DMS153 treated with DMSO at 0.1 percent for 48 hours (cell line): ENCODE measurements at regions not wholly inside any gene's neighbourhood (a gene's known extent, or its start where the extent isn't known, plus 50 kb on each side); places are given as distances from the start of the nearest gene placed in this dataset.

Experiments
- DNase-seq: peaks from one replicate; lab custom pipeline; 2025; ENCODE audit not compliant: unreplicated experiment; lab: John Stamatoyannopoulos, UW

DNA sequence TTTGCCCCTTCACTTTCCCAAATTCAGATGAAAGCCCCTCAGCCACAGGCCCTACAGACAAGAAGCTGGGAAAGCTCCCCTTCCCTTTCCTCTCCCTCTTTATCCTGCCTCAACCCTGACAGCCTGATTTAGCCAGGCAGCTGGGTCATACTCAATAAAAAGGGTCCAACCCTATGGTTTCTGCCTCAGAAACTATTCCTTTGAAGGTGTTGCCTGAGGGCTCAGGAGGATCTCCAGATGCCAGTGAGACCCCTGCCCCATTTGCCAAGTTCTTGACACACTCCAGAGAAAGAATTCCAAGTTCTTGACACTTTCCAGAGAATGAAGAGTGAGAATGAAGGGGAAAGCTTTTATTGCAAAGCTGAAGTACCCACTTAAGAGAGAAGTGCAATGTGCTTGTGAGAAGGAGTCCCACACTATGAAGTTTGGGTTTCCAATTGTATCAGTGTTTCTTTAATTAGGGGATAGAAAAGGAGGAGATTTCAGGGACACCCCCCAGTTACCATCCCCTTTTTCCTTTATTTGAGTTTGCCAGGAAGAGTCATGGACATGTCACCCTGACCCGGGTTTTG is 576.2 kb downstream of the METTL4 start:
- no peak for DNase-seq

DNA sequence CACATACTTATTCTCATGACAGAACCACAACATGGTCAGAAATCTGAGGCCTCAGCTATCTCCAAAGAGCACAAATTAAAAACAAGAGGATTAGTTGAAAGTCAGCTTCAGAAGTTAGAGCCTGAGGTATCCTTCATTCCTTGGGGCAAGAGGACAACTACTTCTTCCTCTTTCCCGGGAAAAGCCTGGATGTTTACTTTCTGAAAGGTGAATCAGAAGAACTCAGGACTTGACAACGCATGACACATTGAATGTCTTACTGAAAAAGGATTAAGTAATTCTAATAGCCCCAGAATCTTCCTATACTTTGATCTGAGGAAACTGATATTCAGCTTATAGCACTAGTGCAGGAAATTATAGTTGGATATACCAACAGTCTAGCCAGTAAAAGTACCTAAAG is 573.2 kb downstream of the METTL4 start:
- no peak for DNase-seq

DNA sequence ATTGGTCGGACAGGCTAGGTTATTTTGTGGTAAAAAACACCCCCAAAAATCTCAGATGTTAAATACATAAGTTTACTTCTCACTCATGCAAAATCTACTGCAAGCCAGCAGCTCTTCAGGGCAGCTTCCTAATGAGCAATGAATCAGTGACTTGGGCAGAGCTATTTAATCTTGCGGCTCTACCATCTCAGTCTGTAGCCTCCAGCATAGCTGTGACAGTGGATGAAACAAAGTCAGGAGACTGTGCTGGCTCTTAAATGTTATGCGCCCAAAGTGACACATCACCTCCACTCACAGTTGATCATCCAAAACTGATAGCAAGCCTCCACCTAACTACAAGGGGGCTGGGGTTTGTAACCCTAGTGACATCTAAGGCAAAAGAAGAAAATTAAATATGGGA is 571.9 kb downstream of the METTL4 start:
- no peak for DNase-seq

DNA sequence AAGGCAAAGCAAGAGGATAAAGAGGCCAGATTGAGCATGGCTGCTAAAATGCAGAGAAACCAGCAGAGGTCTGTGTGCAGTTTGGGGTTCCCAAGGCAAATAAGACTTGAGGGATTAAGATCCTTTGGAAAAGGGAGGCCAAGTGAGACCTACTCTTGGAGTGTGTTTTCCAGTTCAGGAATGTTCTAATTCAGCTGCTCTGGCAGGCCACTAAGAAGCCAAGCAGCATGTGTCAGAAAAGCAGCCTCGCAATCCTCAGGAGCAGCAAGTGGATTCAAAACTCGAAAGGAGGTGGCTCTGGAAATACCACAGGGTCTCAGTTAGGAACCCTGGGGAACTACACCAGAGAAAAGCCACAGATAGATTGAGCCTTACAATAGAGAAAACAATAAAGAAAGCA is 569.2 kb downstream of the METTL4 start:
- DNase-seq: no peak

DNA sequence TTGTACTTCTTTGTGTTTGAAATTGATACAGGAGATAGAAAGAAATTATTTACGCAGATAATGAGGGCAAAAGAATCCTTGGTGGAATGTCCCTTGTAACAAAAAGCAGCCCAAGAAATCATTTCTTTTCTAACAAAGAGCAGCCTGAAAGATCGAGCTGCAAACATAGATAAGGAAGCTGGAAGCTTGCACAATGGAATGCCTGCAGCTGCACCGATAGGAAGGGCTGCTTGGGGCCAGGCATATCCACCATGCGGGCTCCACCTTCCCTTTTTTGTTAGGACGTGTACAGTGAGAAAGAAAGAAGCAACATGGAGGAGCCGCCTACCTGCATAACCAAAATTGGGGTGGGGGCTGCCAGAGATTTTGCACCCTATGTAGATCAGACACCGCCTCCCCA is 568.7 kb downstream of the METTL4 start:
- DNase-seq: no peak

DNA sequence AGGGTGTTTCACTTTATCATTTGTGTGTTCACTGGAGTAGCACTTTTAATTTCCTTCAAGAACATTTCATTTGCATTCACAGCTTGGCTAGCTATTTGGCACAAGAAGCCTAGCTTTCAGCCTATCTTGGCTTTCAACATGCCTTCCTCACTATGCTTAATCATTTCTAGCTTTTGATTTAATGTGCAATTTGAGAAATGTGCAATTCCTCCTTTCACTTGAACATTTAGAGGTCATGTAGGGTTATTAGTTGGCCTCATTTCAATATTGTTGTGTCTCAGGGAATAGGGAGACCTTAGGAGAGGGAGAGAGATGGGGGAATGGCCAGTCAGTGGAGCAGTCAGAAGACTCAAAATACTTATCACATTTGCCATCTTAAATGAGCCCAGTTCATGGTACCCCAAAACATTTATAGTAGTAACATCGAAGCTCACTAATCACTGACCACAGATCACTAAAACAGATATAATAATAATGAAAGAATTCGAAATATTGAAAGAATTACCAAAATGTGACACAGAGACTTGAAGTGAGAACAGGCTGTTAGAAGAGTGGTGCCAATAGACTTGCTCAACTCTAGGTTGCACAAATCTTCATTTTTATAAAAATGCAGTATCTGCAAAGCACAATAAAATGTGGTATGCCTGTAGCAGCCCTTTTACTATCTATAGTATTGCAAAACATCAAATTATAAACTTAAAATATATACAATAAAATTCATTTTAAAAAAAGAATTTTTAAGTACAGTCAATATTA is 561.2 kb downstream of the METTL4 start:
- no peak for DNase-seq

DNA sequence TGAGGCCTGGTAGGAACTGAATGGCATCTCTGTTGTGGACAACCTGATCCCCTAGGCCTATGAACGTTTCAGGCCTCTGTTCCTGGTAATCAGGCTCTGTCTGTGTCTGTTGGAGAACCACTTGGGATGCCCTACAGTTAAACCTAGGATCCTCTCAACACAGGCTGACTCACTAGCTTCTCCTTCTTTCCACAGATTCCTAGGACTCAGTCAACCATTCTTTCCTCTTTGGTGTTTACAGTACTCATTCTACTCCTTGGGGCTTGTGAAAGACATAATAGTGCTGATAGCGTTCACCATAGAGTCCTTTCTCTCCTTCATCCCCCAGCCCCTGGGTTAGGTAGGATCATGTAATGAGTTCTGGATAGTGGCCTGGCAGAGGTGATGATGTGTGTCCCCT is 544.3 kb downstream of the METTL4 start:
- no peak for DNase-seq

DNA sequence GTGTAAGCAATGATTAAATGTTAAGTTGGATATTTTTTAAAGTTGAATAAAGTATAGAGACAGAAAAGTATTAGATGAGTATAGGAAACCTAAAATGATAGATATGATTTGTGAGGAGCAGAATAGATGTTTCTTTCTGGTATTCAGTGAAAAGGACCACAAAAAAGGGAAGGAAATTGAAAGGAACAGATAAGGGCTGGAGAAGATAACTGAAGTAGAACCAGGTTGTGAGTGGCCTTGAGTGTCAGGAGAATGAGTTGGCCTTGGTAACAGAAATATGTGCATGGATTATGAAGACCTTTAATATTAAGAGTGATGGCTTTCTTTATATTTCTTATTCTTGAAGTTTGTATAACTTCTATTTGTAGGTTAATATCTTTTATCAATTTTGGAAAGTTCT is 543.5 kb downstream of the METTL4 start:
- no peak for DNase-seq

DNA sequence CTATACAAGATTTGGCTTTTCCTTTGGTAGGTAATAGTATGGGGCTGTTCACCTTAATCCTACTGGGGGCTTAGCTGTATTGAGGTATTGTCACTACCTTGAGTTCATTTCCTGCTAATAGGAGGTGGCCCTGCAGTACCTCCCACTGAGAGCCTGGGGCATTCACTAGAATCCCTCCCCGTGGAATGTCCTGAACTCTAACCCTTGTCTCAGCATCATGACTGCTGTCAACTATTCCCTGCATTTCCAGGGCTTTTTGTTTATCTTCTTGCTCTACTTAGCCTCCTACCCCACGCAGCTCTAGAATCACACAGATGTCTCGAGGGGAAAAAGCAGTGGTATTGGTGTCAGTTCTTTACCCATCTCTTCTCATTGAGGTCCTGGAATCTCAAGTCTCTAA is 542.3 kb downstream of the METTL4 start:
- DNase-seq: no peak

DNA sequence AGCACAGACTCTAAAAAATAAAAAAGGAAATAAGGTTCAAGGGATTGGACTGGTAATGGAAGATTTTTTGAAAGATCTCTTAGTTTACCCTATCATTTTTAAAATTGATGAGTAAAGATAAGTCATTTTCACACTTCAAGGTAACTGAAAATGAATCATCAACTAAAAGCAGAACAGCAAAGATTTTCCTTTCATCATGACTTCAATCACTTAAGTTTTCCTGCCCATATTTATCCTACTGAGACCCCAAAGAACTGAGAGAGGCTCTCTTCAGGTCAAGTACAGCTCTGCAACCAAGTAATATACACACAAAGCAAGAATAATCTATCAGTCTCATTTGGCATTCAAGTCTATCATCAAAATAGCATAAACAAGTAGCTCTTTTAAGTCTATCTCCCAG is 540.7 kb downstream of the METTL4 start:
- DNase-seq: no peak

DNA sequence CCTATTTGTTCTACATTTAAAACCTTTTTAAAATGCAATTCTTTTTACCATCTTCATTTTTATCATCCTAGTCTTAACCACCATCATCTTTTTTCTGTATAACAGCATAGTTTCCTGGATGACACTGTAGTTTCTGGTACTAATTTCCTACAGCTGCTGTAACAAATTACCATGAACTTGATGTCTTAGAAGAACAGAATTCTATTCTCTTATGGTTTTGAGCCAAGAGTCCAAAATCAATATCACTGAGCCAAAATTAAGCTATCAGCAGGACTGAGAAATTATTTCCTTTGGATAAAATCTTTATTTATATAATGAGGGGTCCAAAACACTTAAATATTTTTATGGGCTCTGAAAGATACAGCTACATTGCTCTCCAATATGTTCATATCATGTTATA is 539.3 kb downstream of the METTL4 start:
- no peak for DNase-seq

DNA sequence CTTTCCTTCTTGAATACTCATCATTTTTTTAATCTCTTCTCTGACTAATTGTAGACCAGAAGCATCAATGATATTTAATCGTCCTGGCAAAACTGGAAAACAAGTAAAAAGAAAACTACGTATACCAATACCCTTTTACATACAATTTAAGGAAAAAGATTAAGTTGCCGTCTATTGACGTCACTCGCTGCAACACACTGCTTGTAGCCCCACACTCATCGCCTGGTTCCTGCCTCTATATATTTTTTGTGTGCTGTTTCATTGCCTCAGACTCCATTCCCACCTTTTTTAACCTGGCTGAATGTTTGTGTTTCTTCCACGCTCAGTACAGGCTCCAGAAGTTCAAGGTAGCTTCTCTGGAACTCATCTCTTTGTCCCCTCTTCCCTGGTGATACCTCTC is 536.2 kb downstream of the METTL4 start:
- no peak for DNase-seq

DNA sequence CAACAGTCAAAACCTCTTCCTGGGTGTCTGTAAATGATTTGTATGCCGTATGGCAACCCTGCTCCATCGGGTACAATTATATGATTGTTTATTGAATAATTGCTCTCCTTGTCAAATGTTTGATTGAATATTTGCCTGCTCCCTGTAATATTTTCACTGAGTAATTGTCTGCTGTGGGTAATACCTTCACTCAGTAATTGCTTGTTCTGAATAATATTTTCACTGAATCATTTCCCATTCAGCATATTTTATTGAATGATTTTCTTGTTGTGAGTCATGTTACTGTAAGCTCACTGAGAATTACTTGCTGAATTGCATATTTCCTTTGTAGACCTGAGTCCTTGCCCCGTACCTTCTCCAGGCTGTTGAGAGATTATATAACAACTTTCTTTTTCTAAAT is 535.2 kb downstream of the METTL4 start:
- no peak for DNase-seq

DNA sequence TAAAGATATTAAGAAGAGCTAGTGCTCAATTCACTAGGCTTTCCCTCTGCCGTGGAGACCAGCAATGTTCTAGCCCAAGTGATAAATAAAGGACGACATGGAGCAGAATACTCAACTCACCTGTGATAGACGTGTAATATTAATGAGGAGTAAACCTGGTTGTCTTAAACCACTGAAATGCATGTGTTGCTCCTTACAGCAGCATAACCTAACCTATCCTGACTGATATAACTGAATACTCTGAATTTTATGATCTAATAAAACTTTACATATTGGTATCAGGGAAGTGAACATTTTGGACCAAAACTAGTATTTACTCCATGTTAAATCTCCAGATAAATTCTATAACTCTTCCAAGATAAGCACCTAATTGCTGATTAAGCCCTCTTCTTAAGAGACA is 531.0 kb downstream of the METTL4 start:
- DNase-seq: no peak

DNA sequence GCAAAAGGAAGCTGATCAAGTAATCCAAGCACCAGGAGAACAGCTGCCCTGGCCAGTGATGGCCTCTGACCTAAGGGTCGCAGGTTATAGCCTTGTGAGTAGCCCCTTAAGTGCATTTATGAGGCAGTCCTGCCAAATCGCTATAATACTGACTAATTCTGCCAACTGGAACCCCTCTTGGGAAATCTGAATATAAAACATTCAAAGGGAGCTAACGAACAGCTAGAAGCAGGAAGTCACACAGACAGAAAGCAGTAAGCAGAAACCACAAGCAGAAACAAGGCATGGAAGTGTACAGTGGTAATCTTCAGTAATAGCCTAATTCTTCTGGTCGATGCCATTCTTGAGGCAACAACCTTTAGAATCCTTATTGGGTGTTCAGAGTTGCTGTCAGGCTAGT is 521.3 kb downstream of the METTL4 start:
- no peak for DNase-seq

DNA sequence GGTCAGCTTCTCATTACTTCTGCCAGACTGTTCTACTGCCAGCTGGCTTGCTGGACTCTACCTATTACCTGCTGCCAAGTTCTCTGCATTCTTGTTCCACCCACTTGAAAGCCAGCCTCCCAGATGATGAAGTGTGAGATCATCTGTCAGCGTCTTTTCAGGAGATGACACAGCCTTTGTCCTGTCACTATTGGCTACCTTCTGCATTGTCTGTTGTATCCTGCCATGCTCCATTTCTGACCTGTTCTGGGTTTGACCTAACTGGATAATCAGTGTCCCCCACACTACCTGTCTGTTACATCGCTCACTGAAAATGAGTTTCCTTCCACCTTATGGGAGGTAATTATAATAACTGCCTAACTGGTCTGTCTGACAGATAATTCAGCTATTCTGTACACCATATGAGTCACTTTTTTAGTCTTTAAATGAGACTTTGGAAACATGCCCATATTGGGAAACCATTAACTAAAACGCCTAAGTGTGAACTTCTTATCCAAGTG is 520.6 kb downstream of the METTL4 start:
- DNase-seq: no peak

DNA sequence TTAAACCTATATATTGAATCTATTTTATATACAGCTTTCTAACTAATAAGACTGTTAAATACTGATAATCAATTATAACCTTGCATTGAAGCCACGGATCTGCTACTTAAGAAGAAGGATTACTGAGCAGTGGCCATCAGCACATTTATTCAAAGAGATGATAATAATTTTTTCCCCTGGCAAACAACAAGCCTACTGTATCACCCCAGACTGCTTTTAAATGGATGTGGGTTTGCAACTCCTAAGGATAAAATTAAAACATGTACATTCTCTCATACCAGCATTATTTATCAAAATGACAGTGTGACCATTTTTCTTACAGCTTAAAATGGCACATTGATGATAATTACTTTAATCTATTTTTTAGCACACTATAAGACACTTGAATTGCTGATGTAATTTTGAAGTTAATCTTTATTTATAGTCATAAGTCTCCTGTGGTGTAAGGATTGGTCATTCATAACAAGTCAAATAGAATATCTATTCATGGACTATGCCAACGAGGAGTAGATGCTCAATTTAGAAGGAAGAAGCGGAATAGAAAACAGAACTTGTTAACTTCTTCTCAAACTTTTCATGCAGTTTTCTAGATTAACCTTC is 517.7 kb downstream of the METTL4 start:
- no peak for DNase-seq

DNA sequence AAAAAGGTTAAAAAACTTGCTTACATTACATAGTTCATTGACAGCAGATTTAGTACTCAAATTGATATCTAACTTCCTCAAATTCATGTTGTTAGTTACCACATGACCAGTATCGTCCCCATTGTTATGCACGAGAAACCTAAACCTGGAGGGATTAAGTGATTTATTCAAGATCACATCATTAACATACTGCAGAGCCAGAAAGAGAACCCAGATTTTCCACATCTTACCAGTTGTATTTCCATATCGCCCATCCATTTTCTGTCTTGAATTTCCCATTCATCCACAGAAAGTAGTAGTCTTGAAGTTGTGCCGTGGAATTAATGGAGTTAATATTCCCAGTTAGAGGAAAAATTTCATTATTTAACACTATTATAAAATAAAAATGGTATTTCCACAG is 512.0 kb downstream of the METTL4 start:
- no peak for DNase-seq

DNA sequence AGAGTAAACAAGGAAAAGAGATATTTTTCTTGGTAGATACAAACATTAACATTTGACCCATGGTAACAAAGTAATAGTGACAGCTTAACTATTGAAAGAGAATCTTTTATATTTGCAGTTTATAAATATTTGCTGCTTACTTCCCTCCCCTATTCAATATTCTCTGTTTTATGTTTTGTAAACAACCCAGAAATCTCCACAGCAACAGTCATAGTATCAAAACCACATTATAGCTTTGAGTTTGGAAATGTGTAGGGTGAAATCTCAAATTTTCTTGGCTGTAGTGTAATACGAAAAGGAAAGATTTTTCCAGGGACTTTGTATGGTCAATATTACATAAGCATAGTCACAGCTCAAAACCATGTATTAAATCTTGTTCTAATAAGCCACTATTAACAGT is 511.2 kb downstream of the METTL4 start:
- DNase-seq: no peak

DNA sequence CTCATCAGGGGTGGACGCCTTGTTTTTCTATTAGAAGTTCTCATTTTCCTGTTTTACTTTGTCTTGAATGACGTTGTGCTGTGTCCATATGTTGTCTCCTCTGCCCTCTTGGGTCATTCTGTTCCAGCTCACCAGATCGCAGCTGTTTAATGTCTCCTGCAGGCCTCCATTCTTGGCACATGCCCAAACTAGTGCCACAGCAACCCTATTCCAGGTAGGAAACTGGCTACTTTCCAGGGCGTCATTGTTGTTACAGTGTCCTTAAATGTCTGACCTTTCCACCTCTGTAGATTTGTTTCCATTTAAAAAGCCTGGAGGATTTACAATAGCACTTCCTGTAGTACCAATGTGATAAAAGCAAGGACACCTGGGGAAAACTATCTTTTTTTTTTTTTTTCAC is 500.7 kb downstream of the METTL4 start:
- DNase-seq: peak; percentile 76

DNA sequence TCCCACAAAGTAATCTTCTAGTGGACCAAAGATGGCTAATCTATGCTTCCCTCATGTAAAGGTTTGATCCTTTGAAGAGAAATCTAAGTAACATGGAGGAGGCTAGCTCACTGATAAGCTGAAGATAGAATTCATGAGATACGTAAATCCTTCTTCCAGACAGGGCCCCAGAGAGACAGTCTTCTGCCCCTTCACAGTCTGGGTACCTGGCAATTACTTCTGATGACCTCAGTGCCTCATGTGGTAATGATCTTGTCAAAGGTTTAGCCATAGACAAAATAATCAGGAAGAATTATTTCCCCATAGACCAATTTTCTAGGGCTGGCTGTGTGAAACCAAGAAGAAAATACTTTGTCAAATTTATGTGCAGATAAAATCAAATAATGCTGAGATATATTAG is 495.8 kb downstream of the METTL4 start:
- no peak for DNase-seq

DNA sequence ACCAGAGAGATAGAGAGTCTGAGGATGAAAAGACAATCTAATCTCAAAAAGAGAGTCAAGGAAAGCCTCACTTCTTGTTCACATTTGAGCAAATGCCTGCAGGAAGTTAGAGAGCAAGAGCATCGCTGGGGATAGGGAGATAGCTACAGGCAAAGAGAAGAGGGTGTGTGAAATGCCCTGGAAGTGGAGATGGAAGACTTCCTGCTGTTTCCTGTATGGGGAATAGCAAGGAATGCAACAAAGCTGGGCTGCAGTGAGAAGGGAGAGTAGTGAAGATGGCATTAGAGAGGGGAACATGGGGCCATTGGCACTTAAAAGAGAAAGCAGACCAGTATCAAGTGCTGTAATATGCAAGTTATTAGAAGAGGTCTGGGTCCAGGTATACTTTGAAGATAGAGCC is 488.6 kb downstream of the METTL4 start:
- DNase-seq: no peak

DNA sequence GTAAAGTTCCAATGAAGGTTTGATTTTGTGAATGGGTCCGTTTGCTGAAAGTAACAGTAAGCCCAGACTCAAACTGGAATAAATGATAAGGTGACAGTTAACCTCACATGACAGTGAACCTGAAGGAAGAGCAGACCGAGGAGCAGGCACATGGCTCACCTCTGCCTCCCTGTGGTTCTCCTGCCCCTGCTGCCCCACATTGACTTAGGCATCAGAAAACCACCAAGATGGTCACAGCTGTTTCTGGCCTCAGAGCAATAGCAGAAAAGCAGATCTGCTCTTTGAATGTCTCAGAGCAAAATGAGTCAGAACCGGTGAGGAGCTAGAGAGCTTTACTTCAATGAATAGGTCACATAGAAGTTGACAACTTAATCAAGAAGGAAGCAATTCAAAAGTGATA is 487.6 kb downstream of the METTL4 start:
- peak; percentile 1 for DNase-seq
